Caco-2 (cell line): ENCODE measurements at regions not wholly inside any gene's neighbourhood (a gene's known extent, or its start where the extent isn't known, plus 50 kb on each side); places are given as distances from the start of the nearest gene placed in this dataset.

Experiments
- BruUV-seq: library from RNA; stranded (reverse); fragments of 400-500 nt; replicated peaks from 2 replicates; lab custom pipeline; 2021; lab: Mats Ljungman, UMichigan
- CTCF ChIA-PET: fragments of 300-600 bp; sonication (Branson Sonifier 250); formaldehyde crosslinking; loops from one replicate; lab custom pipeline; 2022; ENCODE audit warnings: antibody characterized with exemption; lab: Charles Lee
- POLR2A ChIA-PET: fragments of 300-600 bp; sonication (Branson Sonifier 250); formaldehyde crosslinking; loops from one replicate; lab custom pipeline; 2022; ENCODE audit warnings: antibody characterized with exemption; lab: Charles Lee
- DNase-seq, 2 experiments: peaks; one replicate each; pipeline versions ENCODE4 v3.0.0 to v3.0.0-alpha.2; 2020 to 2022
- H3K27me3 ChIP-seq: replicated peaks from 2 replicates; pipeline ENCODE4 v1.6.0; 2011; ENCODE audit warnings: low read length; ENCODE audit not compliant: control insufficient read depth, insufficient read depth
- H3K36me3 ChIP-seq: 2 replicates; pipeline ENCODE4 v1.5.1; 2011; ENCODE audit warnings: low read length; ENCODE audit not compliant: control insufficient read depth, insufficient read depth
- H3K4me1 ChIP-seq: fragments of 250-450 bp; sonication (Bioruptor Pico); 2 replicates; pipeline ENCODE4 v1.5.1; 2020; ENCODE audit warnings: mild to moderate bottlenecking
- H3K4me3 ChIP-seq: 2 replicates; pipeline ENCODE4 v1.5.1; 2011; ENCODE audit warnings: low read depth, mild to moderate bottlenecking, control low read depth, low read length
- H3K9me3 ChIP-seq: fragments of 250-450 bp; sonication (Bioruptor Pico); 2 replicates; pipeline ENCODE4 v1.5.1; 2020; ENCODE audit warnings: mild to moderate bottlenecking, moderate library complexity
- H3K27ac Mint-ChIP-seq: one replicate; pipeline ENCODE4 v1.8.0; 2022; ENCODE audit warnings: mixed read lengths; ENCODE audit not compliant: unreplicated experiment
- H3K27me3 Mint-ChIP-seq: one replicate; pipeline ENCODE4 v1.8.0; 2022; ENCODE audit warnings: mixed read lengths; ENCODE audit not compliant: insufficient read depth, unreplicated experiment
- H3K36me3 Mint-ChIP-seq: one replicate; pipeline ENCODE4 v1.8.0; 2022; ENCODE audit warnings: mild to moderate bottlenecking, mixed read lengths; ENCODE audit not compliant: insufficient read depth, unreplicated experiment
- H3K4me1 Mint-ChIP-seq: one replicate; pipeline ENCODE4 v1.8.0; 2022; ENCODE audit warnings: low read depth, mixed read lengths; ENCODE audit not compliant: unreplicated experiment
- H3K4me3 Mint-ChIP-seq: one replicate; pipeline ENCODE4 v1.8.0; 2022; ENCODE audit warnings: mild to moderate bottlenecking, moderate library complexity, mixed read lengths; ENCODE audit not compliant: unreplicated experiment
- H3K9me3 Mint-ChIP-seq: one replicate; pipeline ENCODE4 v1.8.0; 2022; ENCODE audit warnings: mixed read lengths; ENCODE audit not compliant: unreplicated experiment
- intact Hi-C: fragments of 100-400 bp; cut with micrococcal nuclease; formaldehyde crosslinking; loops from one replicate; pipeline ENCODE4 v1.10.0; 2022; ENCODE audit not compliant: unreplicated experiment
- TF ChIP-seq, protein P1 (sequence below), 2 experiments: fragments of 200-600 bp in 1 of 2; IDR thresholded peaks; 1 replicate in 1 of 2; 2 replicates in 1 of 2; pipeline versions ENCODE4 v1.5.1 to v1.8.0; 2011 to 2022; ENCODE audit warnings: antibody characterized with exemption in 1 of 2, control low read depth in 1 of 2, inconsistent platforms in 1 of 2, low read depth in 1 of 2, low read length in 1 of 2, mild to moderate bottlenecking in 1 of 2, moderate library complexity in 1 of 2; ENCODE audit not compliant: insufficient read depth in 1 of 2, severe bottlenecking in 1 of 2, unreplicated experiment in 1 of 2

GRCh38 chr10:111481866-111482265 lies 405.0 kb downstream of the ADRA2A start:
- H3K27me3 ChIP-seq = no peaks in the 10 kb centered on the region
- intact Hi-C loops = no loop called here
- TF ChIP-seq, protein P1, sequence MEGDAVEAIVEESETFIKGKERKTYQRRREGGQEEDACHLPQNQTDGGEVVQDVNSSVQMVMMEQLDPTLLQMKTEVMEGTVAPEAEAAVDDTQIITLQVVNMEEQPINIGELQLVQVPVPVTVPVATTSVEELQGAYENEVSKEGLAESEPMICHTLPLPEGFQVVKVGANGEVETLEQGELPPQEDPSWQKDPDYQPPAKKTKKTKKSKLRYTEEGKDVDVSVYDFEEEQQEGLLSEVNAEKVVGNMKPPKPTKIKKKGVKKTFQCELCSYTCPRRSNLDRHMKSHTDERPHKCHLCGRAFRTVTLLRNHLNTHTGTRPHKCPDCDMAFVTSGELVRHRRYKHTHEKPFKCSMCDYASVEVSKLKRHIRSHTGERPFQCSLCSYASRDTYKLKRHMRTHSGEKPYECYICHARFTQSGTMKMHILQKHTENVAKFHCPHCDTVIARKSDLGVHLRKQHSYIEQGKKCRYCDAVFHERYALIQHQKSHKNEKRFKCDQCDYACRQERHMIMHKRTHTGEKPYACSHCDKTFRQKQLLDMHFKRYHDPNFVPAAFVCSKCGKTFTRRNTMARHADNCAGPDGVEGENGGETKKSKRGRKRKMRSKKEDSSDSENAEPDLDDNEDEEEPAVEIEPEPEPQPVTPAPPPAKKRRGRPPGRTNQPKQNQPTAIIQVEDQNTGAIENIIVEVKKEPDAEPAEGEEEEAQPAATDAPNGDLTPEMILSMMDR (IDR thresholded peaks at IDR 0.05; ENCODE audit: insufficient read depth in 1 of 2, low read depth in 1 of 2, low read length in 1 of 2, severe bottlenecking in 1 of 2, unreplicated experiment in 1 of 2) = no peak
- no peaks in the 10 kb centered on the region for H3K4me1 ChIP-seq
- H3K4me1 Mint-ChIP-seq = no peaks in the 10 kb centered on the region
- DNase-seq = no peak
- no peaks in the 10 kb centered on the region for H3K36me3 Mint-ChIP-seq
- H3K9me3 Mint-ChIP-seq = no peaks in the 10 kb centered on the region
- no peaks in the 10 kb centered on the region for H3K36me3 ChIP-seq
- H3K27ac Mint-ChIP-seq = no peak overlapping the region
- no TSS peak for BruUV-seq
- no peak overlapping the region for H3K4me3 Mint-ChIP-seq
- no peak overlapping the region for H3K4me3 ChIP-seq
- no peaks in the 10 kb centered on the region for H3K9me3 ChIP-seq
- no peaks in the 10 kb centered on the region for H3K27me3 Mint-ChIP-seq
- ChIA-PET POLR2A (no interaction called here), CTCF (no interaction called here)

GRCh38 chr10:111482621-111483216 lies 405.9 kb downstream of the ADRA2A start:
- Histone ChIP-seq H3K36me3 (no peaks in the 10 kb centered on the region), H3K9me3 (no peaks in the 10 kb centered on the region), H3K4me3 (no peak overlapping the region), H3K4me1 (no peaks in the 10 kb centered on the region), H3K27me3 (no peaks in the 10 kb centered on the region)
- TF ChIP-seq, protein P1 (IDR thresholded peaks at IDR 0.05; ENCODE audit: insufficient read depth in 1 of 2, low read depth in 1 of 2, low read length in 1 of 2, severe bottlenecking in 1 of 2, unreplicated experiment in 1 of 2) = no peak
- H3K4me3 Mint-ChIP-seq = no peak overlapping the region
- H3K27me3 Mint-ChIP-seq = no peaks in the 10 kb centered on the region
- BruUV-seq = no TSS peak
- DNase-seq = no peak
- H3K36me3 Mint-ChIP-seq = no peaks in the 10 kb centered on the region
- peaks cover 7% of the 10 kb centered on the region for H3K9me3 Mint-ChIP-seq
- H3K27ac Mint-ChIP-seq = no peak overlapping the region
- CTCF ChIA-PET = no interaction called here
- no peaks in the 10 kb centered on the region for H3K4me1 Mint-ChIP-seq
- intact Hi-C loops = no loop called here
- POLR2A ChIA-PET = no interaction called here

DNA sequence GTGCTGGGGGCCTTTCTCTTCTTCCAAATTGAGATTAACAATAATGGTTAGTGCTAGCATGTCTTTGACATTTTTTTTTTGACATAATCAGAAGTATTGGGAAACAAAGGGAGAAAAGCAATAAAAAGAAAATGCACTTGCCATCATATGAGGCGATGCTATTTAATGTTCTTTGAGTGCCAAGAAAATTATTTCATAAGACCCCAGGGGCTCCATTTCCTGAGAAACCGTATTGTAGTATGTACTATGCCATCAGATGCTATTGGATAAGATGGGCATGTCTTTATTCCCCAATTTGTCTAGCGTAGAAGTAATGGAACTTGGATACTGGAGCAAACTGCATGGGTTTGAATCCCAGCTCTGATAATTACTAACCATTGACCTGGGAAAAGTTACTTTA lies 408.9 kb downstream of the ADRA2A start:
- no TSS peak for BruUV-seq
- Histone ChIP-seq H3K4me3 (no peak overlapping the region), H3K27me3 (no peaks in the 10 kb centered on the region), H3K9me3 (peaks cover 11% of the 10 kb centered on the region; the same call in 1 of the 2 replicates), H3K36me3 (no peaks in the 10 kb centered on the region), H3K4me1 (no peaks in the 10 kb centered on the region)
- TF ChIP-seq, protein P1 (IDR thresholded peaks at IDR 0.05; ENCODE audit: insufficient read depth in 1 of 2, low read depth in 1 of 2, low read length in 1 of 2, severe bottlenecking in 1 of 2, unreplicated experiment in 1 of 2) = no peak
- ChIA-PET POLR2A (no interaction called here), CTCF (no interaction called here)
- Mint-ChIP-seq H3K4me1 (no peaks in the 10 kb centered on the region), H3K9me3 (peaks cover 20% of the 10 kb centered on the region), H3K27ac (no peak overlapping the region), H3K36me3 (no peaks in the 10 kb centered on the region), H3K4me3 (no peak overlapping the region), H3K27me3 (no peaks in the 10 kb centered on the region)
- intact Hi-C loops = no loop called here
- no peak for DNase-seq
